WI38 (cell line): ENCODE measurements at regions not wholly inside any gene's neighbourhood (a gene's known extent, or its start where the extent isn't known, plus 50 kb on each side); places are given as distances from the start of the nearest gene placed in this dataset.

Source experiments
- H3K4me3 ChIP-seq: 2 replicates; pipeline ENCODE4 v1.5.1; 2011; ENCODE audit warnings: low read depth, mild to moderate bottlenecking, control low read depth, low read length
- CTCF ChIP-seq: IDR thresholded peaks from 2 replicates; pipeline ENCODE4 v1.5.1; 2012; ENCODE audit warnings: low read depth, mild to moderate bottlenecking, control low read depth, low read length

DNA sequence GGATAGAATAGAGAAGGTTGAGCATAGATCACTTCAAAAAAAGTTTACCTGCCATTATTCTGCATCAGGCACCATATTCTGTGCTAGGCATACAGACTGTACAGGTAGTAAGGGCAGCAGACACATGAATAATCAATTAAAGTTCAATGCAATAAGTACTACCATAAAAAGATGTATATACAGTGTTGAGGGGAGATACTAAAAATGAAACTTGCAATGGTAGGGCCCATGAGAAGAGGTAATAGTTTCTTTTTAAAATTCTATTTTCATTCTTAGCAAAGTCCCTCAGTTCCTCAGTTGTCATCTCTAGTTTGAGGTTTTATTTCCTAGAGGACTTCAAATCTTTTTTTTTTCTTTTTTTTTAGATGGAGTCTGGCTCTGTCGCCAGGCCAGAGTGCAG lies 819.9 kb downstream of the FAM181B start:
- TF ChIP-seq CTCF, result no peak
- no peak overlapping the region for H3K4me3 ChIP-seq

GRCh38 chr11:81907996-81908395 lies 825.7 kb downstream of the FAM181B start:
- H3K4me3 ChIP-seq, result no peak overlapping the region

DNA sequence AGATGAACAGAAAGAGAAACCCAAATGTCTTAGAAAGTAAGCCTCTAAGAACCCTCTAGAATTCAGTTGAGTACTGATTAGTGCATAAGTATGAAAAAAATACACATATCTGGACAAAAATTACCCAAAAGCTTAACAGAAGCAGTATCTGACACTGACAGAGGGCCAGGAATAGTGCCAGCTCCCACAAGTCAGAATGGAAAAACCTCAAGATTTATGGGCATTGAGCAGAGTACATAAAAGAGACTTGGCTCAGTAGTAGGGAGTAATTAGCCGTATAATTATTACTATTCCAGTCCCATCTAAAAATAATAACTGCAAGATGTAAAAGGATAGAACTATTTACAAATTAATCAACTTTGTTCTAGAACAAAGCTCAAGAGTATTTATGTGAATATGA lies 834.5 kb downstream of the FAM181B start:
- no peak overlapping the region for H3K4me3 ChIP-seq
- no peak for TF ChIP-seq CTCF

More at GRCh38 chr11:81907996-81908395, 825.7 kb downstream of the FAM181B start:
- TF ChIP-seq CTCF, result no peak

DNA sequence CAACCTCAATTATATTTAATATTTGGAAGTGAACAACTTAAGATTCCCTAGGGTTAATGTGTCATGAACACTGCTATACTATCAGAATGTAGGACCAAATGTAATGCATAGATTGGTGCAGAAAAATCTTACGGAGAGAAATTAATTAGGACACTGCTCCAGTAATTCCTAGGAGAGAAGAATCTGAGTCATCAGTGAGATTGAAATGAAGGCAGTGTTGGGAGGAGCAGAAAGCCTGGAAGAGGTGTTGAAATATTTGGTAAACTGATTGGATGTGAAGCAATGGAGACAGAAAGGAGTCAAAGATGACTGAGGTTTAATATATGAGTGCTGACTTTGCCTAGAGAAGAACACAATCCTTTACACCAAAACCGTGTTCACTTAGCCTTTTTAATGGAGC lies 836.0 kb downstream of the FAM181B start:
- no peak overlapping the region for H3K4me3 ChIP-seq
- no peak for TF ChIP-seq CTCF

DNA sequence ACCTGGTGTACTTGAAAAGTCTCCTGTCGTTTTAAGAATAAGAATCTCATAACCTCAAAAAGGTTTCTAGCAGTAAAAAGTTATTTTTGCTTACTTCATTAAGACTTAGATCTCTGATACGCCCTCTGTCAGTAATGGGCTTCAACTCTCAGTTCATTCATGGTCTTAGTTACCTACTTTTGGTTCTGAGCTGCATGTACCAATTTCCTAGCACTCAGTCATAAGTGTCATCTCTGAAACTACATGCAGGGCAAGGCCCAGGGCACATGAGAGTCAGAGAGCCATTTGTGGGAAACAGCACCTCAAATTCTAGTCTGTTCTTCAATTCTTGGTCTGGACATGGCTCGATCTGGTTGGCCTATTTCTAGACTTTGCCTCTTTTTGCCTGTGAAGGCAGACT lies 838.4 kb downstream of the FAM181B start:
- H3K4me3 ChIP-seq, result no peak overlapping the region
- TF ChIP-seq CTCF, result no peak

- no peak for TF ChIP-seq CTCF
- H3K4me3 ChIP-seq, result no peak overlapping the region
These were observed 840.7 kb downstream of the FAM181B start for GRCh38 chr11:81892770-81893635.

DNA sequence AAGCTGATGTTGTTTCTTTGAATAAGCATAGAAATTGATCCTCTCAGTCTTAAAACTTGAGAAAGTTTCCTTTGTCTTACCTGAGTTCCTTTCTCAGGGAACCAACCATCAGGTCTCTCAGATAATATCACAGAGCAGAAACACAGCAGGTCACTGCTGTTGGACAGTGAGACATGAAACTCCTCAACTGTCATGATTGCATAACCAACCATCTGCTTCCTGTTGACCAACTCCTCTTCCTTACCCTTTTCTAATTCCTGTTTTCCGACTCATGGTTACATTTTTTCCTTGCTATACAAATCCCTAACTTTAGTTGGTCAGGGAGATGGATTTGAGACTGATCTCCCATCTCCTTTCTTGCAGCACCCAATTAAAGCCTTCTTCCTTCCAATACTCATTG lies 845.3 kb downstream of the FAM181B start:
- H3K4me3 ChIP-seq, result no peak overlapping the region
- no peak for TF ChIP-seq CTCF
